ENCODE measurements at regions not wholly inside any gene's neighbourhood (a gene's known extent, or its start where the extent isn't known, plus 50 kb on each side); places are given as distances from the start of the nearest gene placed in this dataset.

- TF ChIP-seq, protein P1, sequence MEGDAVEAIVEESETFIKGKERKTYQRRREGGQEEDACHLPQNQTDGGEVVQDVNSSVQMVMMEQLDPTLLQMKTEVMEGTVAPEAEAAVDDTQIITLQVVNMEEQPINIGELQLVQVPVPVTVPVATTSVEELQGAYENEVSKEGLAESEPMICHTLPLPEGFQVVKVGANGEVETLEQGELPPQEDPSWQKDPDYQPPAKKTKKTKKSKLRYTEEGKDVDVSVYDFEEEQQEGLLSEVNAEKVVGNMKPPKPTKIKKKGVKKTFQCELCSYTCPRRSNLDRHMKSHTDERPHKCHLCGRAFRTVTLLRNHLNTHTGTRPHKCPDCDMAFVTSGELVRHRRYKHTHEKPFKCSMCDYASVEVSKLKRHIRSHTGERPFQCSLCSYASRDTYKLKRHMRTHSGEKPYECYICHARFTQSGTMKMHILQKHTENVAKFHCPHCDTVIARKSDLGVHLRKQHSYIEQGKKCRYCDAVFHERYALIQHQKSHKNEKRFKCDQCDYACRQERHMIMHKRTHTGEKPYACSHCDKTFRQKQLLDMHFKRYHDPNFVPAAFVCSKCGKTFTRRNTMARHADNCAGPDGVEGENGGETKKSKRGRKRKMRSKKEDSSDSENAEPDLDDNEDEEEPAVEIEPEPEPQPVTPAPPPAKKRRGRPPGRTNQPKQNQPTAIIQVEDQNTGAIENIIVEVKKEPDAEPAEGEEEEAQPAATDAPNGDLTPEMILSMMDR (conservative IDR thresholded peaks at IDR 0.05 in 1 of 2, IDR thresholded peaks at IDR 0.05 in 1 of 2; ENCODE audit: extremely low read depth in 1 of 2, insufficient read depth in 1 of 2, low read depth in 1 of 2, low read length in 2 of 2), result no peak
- TF ChIP-seq EZH2 (IDR thresholded peaks at IDR 0.05; ENCODE audit: borderline replicate concordance, low read length), result no peak
Measured at GRCh38 chr2:67642046-67642382, 244.9 kb downstream of the ETAA1 start.
